NCI-H345 (cell line): ENCODE measurements at regions not wholly inside any gene's neighbourhood (a gene's known extent, or its start where the extent isn't known, plus 50 kb on each side); places are given as distances from the start of the nearest gene placed in this dataset.
A peak's percentile ranks its signal among the peaks of the same experiment; 100 is the strongest.
"Not testable (repeated sequence)": the region's sequence is repeated elsewhere in the genome, so short reads cannot be mapped to it uniquely, and the experiment has no call there.

Experiments
- DNase-seq: peaks from one replicate; lab custom pipeline; 2025; lab: John Stamatoyannopoulos, UW

DNA sequence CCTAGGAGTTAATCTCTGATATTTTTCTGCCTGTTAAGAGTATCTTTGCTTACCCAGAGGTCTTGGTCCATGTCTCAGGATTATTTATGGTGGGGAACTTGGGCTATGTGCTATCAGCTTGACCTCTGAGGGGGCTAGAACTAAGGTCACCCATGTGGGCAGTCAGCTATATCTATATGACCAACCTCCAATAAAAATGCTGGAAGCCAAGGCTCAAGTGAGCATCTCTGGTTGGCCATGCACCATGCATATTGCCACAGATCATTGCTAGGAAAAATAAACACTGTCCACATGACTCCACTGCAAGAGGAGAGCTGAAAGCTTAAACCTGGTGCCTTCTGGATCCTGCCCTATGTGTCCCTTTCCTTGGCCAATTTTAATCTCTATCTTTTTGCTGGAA is 196.5 kb upstream of the SLC7A11 start:
- DNase-seq: no peak

DNA sequence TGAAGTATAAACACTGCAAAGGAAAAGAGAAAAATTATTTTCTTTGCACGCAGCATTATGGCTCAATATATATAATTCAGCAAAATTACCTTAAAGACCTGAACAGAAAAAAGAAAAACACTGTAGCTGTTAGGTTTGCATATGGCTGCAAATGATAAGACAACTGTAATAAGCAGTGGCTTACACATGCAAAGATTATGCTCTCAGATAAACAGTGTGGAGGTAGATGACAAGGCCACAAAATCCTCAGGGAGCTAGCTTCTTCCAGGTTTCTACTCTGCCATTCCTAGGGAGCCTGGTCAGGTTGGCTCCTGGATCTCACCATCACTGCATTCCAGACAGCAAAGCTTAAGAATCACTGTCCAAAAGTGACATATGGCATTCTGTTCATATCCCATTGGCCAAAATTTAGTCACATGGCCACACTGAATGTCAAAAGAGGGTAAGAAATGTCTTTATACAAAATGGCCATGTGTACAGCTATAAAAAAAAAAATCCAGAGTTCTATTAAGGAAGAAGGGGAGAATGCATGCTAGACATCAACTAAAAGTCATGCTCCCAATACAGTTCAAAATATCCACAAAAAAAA is 195.2 kb upstream of the SLC7A11 start:
- DNase-seq: no peak

DNA sequence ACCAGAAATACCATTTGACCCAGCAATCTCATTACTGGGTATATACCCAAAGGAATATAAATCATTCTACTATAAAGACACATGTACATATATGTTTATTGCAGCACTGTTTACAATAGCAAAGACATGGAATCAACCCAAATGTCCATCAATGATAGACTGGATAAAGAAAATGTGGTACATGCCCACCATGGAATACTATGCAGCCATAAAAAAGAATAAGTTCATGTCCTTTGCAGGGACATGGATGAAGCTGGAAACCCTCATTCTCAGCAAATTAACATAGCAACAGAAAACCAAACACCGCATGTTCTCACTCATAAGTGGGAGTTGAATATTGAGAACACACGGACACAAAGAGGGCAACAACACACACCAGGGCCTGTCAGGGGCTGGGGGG is 193.6 kb upstream of the SLC7A11 start:
- not testable (repeated sequence) for DNase-seq

- not testable (repeated sequence) for DNase-seq
These were observed 192.9 kb upstream of the SLC7A11 start for GRCh38 chr4:138435046-138435445.

GRCh38 chr4:138428611-138429010 is 186.5 kb upstream of the SLC7A11 start:
- DNase-seq: no peak

DNA sequence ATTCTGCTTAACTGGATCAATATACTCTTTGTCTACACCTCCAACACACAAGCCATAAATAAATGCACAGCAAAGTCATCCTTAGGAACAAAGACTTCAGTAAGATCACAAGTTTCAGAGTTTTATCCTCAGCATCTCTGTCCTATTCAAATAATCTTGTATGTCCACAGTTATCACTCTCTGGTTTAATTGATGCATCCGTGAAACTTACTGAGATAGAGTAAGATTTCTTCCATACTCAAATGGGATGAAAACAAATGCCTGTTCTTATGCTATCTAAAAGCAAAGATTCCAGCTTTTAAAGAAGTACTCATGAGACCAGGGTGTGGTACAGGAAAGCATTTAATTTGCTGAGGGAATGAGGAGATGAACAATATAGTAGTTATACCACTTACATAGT is 184.6 kb upstream of the SLC7A11 start:
- no peak for DNase-seq

GRCh38 chr4:138420471-138420870 is 178.3 kb upstream of the SLC7A11 start:
- no peak for DNase-seq

DNA sequence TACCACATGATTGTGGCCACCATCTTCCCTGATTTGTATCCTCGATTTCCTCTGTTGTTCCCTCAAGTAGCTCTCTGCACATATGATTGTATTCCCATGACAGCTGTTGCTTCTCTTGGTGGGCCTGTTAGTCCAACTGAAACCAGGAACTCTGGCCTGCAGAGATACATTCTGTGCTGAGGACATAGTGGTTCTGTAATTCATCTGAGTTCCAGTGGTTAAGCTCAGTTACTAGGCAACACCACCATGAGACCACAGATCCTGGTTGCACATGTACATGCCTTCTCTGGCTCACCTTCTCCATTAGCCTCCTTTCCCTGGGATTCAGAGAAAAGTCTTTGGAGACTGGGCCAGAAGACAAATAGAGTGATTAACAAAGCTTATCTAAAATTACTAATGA is 172.1 kb upstream of the SLC7A11 start:
- no peak for DNase-seq

DNA sequence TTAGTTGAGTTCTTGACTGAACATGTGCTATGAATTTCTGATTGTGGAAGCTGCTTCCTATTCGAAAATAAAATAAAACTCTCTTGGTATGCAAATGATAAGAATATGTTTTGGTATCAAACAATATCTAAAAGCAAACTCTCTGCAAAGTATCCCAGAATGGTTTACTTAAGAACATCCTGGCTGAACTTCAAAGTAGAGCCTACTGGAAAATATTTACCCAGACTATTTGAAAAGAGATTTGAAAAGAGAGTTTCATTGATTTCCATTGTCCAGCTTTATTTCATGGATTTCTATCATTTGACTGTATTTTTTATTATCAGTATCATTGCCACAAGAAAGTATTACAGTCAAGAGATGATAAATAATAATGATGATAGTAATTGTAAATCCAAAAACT is 171.1 kb upstream of the SLC7A11 start:
- no peak for DNase-seq

DNA sequence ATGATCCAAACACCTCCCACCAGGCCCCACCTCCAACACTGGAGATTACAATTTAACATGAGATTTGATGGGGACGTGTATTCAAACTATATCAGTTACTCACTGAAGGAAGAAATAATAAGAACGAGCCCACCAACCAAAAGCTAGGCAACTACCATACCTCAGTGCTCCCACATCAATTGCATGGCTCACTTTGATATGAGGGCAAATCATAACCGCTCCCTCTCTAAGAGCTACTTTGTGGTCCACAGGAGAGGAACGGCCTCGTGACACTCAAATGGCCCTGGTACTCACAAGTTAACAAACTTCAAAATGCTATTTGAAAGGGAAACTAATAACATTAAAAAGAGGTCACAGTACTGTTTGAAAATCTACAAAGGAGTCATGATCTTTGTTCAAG is 170.7 kb upstream of the SLC7A11 start:
- DNase-seq: no peak

GRCh38 chr4:138410266-138410665 is 168.1 kb upstream of the SLC7A11 start:
- no peak for DNase-seq

DNA sequence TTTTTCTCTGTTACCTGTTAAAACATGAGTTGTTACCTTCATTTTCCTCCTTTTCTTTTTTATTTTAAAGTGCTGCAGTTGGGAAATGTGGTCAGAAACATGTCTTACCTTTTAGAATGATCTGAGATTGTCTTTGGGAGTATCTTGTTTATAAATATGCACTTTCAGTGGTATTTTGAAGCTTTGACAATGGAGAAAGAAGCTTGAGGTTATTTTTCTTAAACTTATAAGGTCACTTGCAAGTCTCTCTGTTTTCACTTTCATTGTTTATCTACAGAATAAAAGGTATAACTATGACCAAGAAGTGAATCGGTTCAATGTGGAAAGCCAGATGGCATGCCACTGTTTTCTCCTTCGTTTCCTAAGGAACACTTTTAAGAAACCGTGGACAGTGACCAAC is 167.5 kb upstream of the SLC7A11 start:
- DNase-seq: no peak

DNA sequence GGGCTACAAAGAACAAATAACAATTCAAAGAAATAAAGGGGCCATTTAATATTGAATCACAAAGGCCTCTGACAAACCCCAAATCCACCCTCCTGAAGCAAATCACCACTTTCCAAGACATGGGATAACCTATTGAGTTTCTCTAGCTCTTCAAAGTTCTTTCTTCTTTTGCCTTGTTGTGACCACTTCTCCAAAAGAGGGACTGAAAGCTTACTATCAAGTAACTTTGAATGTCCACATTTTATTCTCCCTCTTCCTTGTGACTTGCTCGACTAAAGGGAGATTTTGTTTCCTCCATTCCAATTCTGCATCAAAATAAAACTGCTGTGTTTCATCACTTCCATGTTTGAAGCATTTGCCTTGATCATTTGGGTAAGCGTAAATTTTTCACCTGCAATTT is 166.6 kb upstream of the SLC7A11 start:
- no peak for DNase-seq

DNA sequence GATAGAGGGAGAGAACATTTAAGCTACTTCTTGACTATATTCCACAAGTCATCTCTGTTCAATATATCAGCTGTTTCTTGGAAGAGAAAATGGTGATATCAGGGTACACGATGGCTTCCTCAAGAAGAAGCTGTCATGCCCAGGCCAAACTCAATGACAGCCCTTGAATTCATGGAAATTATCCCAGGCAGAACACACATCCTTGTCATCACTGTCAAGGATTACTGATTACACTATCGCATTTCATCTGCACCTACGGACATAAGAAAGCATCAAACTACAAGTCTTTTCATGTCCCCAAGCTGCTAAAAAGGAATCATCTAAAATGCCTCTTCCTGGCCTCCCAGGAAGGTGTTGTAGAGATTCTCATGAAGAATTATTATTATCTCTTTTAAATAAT is 165.2 kb upstream of the SLC7A11 start:
- no peak for DNase-seq

- DNase-seq: no peak
These were observed 164.7 kb upstream of the SLC7A11 start for GRCh38 chr4:138406876-138407275.

DNA sequence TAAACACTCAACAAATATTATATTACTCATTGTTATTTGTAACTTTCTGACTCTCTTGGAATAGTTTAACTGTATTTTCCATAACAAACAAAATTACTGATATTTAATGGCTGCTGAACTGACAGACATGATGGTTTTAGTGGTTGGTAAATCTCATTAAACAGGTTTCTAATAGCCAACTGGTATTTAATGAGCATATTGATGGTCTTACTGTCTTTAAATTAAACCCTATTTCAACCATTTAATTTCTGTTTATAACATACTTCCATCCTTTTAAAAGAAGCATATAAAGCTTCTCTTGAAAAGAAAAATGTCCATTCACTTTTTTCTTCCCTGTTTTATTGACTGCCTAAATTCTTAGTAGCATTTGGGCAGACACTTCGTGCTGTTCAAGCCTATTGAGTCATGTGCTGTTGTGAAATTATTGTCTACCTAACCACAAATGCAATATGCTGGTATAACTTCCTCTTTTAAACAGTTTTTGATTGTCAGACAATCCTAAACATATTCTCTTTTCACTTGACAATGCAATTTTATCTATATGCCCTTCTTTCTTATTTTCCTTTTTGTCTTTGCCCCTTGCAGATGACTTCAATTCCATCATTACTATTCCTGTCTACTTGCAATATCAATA is 163.9 kb upstream of the SLC7A11 start:
- DNase-seq: no peak

- no peak for DNase-seq
These were observed 163.3 kb upstream of the SLC7A11 start for GRCh38 chr4:138405466-138405891.

- no peak for DNase-seq
These were observed 162.7 kb upstream of the SLC7A11 start for GRCh38 chr4:138404801-138405200.

DNA sequence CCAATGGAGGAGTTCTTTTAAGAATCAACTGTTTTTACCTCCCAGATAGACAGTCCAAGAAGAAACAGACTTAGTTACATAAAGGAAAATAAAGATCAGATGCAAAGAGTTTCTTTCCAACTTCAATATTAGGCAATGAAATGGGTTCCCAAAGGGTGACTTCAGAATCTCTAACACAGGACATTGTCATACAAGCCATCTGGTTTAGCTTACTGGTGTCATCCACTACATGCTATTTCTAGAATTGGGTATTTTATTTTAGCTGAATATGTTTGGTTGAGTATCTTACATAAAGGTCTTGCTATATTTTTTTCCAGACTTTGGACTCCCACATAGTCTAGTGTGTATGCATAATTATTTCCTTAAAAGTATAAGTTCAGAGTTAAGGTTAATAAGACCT is 162.1 kb upstream of the SLC7A11 start:
- DNase-seq: no peak

- DNase-seq: no peak
These were observed 159.2 kb upstream of the SLC7A11 start for GRCh38 chr4:138401334-138401733.

GRCh38 chr4:138400543-138400942 is 158.4 kb upstream of the SLC7A11 start:
- DNase-seq: no peak

DNA sequence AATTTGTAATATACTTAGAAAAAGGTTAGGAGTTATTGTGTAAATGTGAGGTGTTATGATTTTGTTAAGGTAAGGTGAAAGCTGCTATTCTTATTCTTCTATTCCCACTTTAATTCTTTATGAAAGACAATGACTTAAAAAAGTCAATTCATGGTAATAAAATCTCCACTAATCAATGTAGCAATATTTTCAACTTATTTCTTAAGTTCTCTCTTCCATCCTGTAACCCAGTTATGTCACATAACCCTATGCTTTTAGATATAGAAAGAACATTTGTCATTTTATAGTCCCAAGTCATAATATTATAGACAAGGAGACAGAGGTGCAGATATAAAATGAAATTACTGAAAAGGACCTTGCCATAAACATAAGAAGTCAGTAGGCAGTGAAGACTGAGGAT is 157.9 kb upstream of the SLC7A11 start:
- DNase-seq: no peak

DNA sequence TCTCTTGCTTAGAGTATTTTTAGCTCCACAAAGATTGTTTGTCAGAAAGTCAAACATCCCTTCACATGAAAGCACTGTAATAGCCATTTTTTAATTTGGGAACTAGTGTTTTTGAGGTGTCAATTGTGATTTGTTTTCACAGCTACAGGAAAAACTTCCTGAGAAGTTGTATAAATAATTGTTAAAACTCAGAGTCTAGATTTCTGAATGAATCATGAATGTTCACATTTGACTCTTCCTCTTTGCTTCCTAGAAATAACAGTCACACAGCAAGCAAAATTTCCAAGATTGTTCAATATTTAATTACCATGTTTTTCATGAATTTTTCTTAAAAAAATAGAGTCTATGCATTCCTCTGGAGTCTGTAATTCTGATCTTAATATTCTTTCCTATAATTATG is 156.9 kb upstream of the SLC7A11 start:
- no peak for DNase-seq

- DNase-seq: peak; percentile 93
These were observed 156.2 kb upstream of the SLC7A11 start for GRCh38 chr4:138398322-138398721.
